WTC11 (cell line): ENCODE measurements at regions not wholly inside any gene's neighbourhood (a gene's known extent, or its start where the extent isn't known, plus 50 kb on each side); places are given as distances from the start of the nearest gene placed in this dataset.

Source experiments
- ATF2 ChIP-seq: sonication (generic); formaldehyde crosslinking; IDR thresholded peaks from 2 replicates; pipeline ENCODE4 v1.8.1; 2022; ENCODE audit warnings: low read depth, missing genetic modification reagents, borderline replicate concordance
- ATF3 ChIP-seq: sonication (generic); formaldehyde crosslinking; conservative IDR thresholded peaks from 2 replicates; pipeline ENCODE4 v1.8.1; 2022; ENCODE audit warnings: mild to moderate bottlenecking, missing genetic modification reagents
- CBFB ChIP-seq: sonication (generic); formaldehyde crosslinking; IDR thresholded peaks from 2 replicates; pipeline ENCODE4 v1.8.1; 2022; ENCODE audit warnings: mild to moderate bottlenecking, low read depth, missing genetic modification reagents
- CREB1 ChIP-seq: sonication (generic); formaldehyde crosslinking; IDR thresholded peaks from 2 replicates; pipeline ENCODE4 v1.8.0; 2023; ENCODE audit warnings: mild to moderate bottlenecking, missing genetic modification reagents
- CTCF ChIP-seq: fragments of 200-600 bp; IDR thresholded peaks from 2 replicates; pipeline ENCODE4 v1.8.0; 2022; ENCODE audit warnings: antibody characterized with exemption
- ESRRA ChIP-seq: sonication (generic); formaldehyde crosslinking; IDR thresholded peaks from 2 replicates; pipeline ENCODE4 v1.8.1; 2022; ENCODE audit warnings: mild to moderate bottlenecking, missing genetic modification reagents, borderline replicate concordance
- GRHL2 ChIP-seq: fragments of 250-450 bp; sonication (Bioruptor Pico); IDR thresholded peaks from 2 replicates; pipeline ENCODE4 v1.8.0; 2022; ENCODE audit warnings: mild to moderate bottlenecking, moderate library complexity; ENCODE audit not compliant: insufficient replicate concordance, severe bottlenecking
- JUN ChIP-seq: sonication (generic); formaldehyde crosslinking; IDR thresholded peaks from 2 replicates; pipeline ENCODE4 v1.8.0; 2023; ENCODE audit warnings: mild to moderate bottlenecking, missing genetic modification reagents
- MLX ChIP-seq: sonication (generic); formaldehyde crosslinking; IDR thresholded peaks from 2 replicates; pipeline ENCODE4 v1.8.1; 2023; ENCODE audit warnings: mild to moderate bottlenecking, missing genetic modification reagents, moderate library complexity
- SP1 ChIP-seq: sonication (generic); formaldehyde crosslinking; conservative IDR thresholded peaks from 2 replicates; pipeline ENCODE4 v1.8.1; 2022; ENCODE audit warnings: missing genetic modification reagents
- USF2 ChIP-seq: sonication (generic); formaldehyde crosslinking; IDR thresholded peaks from 2 replicates; pipeline ENCODE4 v1.8.1; 2023; ENCODE audit warnings: mild to moderate bottlenecking, missing genetic modification reagents, moderate library complexity
- ZBTB21 ChIP-seq: sonication (generic); formaldehyde crosslinking; IDR thresholded peaks from 2 replicates; pipeline ENCODE4 v1.8.1; 2023; ENCODE audit warnings: mild to moderate bottlenecking, missing genetic modification reagents, borderline replicate concordance
- ZNF232 ChIP-seq: sonication (generic); formaldehyde crosslinking; IDR thresholded peaks from 2 replicates; pipeline ENCODE4 v1.8.0; 2022; ENCODE audit warnings: mild to moderate bottlenecking, missing genetic modification reagents

- TF ChIP-seq ATF3 (CRISPR knock-in tag) (no peak), ZBTB21 (CRISPR knock-in tag) (no peak), CTCF (no peak), ESRRA (CRISPR knock-in tag) (no peak), ZNF232 (CRISPR knock-in tag) (no peak), USF2 (CRISPR knock-in tag) (no peak), SP1 (CRISPR knock-in tag) (no peak), ATF2 (no peak), JUN (no peak), GRHL2 (no peak), CBFB (no peak), CREB1 (CRISPR knock-in tag) (no peak), MLX (CRISPR knock-in tag) (no peak)
Observed at GRCh38 chr18:75831960-75832359, 404.5 kb upstream of the SMIM21 start.
